Endothelial cell of umbilical vein (primary cell): ENCODE measurements at regions not wholly inside any gene's neighbourhood (a gene's known extent, or its start where the extent isn't known, plus 50 kb on each side); places are given as distances from the start of the nearest gene placed in this dataset.
"Not testable (repeated sequence)": the region's sequence is repeated elsewhere in the genome, so short reads cannot be mapped to it uniquely, and the experiment has no call there.

Experiments used
- BruUV-seq: library from RNA; stranded (reverse); fragments of 400-500 nt; replicated peaks from 2 replicates; lab custom pipeline; 2021; lab: Mats Ljungman, UMichigan
- CTCF ChIA-PET: fragments of 300-600, 350-600 bp; sonication (Branson Sonifier 250); formaldehyde crosslinking; loops from one replicate; lab custom pipeline; 2021; ENCODE audit warnings: antibody characterized with exemption, inconsistent platforms; lab: Charles Lee
- POLR2A ChIA-PET: fragments of 300-600, 350-600 bp; sonication (Branson Sonifier 250); formaldehyde crosslinking; loops from one replicate; lab custom pipeline; 2021; ENCODE audit warnings: antibody characterized with exemption, inconsistent platforms; lab: Charles Lee
- DNase-seq: peaks from one replicate; pipeline ENCODE4 v3.0.0-alpha.2; 2011; ENCODE audit warnings: low read depth, low spot score
- FAIRE-seq: peaks from 2 replicates; lab custom pipeline; 2011; peaks lifted over from hg19 to GRCh38; lab: Jason Lieb, UNC
- H2AFZ ChIP-seq: 2 replicates; pipeline ENCODE4 v1.6.0; 2012; ENCODE audit warnings: low read depth, low read length, control low read depth, inconsistent platforms
- H3K27ac ChIP-seq: 2 replicates; pipeline ENCODE4 v1.5.1; 2011; ENCODE audit warnings: low read depth, mild to moderate bottlenecking, control low read depth, low read length, moderate library complexity; ENCODE audit not compliant: insufficient read depth
- H3K27me3 ChIP-seq, 2 experiments: 2 replicates each; pipeline versions ENCODE4 v1.6.0 to v1.6.1; 2011; ENCODE audit warnings: low read length in 2 of 2, mixed read lengths in 1 of 2; ENCODE audit not compliant: control insufficient read depth in 2 of 2, insufficient read depth in 2 of 2
- H3K36me3 ChIP-seq, 2 experiments: 2 replicates in 1 of 2; 3 replicates in 1 of 2; pipeline ENCODE4 v1.5.1; 2011; ENCODE audit warnings: low read length in 2 of 2, mild to moderate bottlenecking in 1 of 2, moderate library complexity in 1 of 2; ENCODE audit not compliant: control insufficient read depth in 2 of 2, insufficient read depth in 2 of 2; ENCODE audit errors: extremely low read depth in 1 of 2
- H3K4me1 ChIP-seq: 3 replicates; pipeline ENCODE4 v1.5.1; 2011; ENCODE audit warnings: mild to moderate bottlenecking, low read length; ENCODE audit not compliant: control insufficient read depth, insufficient read depth; ENCODE audit errors: extremely low read depth
- H3K4me2 ChIP-seq: 2 replicates; pipeline ENCODE4 v1.6.1; 2011; ENCODE audit warnings: low read length, control low read depth, mixed read lengths; ENCODE audit not compliant: insufficient read depth
- H3K4me3 ChIP-seq, 3 experiments: fragments of 200-600 bp in 1 of 3; sonication (generic), shearing (Covaris generic) in 1 of 3; replicated peaks in 1 of 3; 2 replicates each; pipeline ENCODE4 v1.5.1; 2011 to 2016; ENCODE audit warnings: control low read depth in 3 of 3, low read length in 3 of 3, mild to moderate bottlenecking in 2 of 3, inconsistent platforms in 1 of 3, low read depth in 1 of 3, moderate library complexity in 1 of 3; ENCODE audit not compliant: insufficient read depth in 1 of 3
- H3K79me2 ChIP-seq: 2 replicates; pipeline ENCODE4 v1.6.0; 2012; ENCODE audit warnings: low read length, inconsistent platforms; ENCODE audit not compliant: control insufficient read depth, insufficient read depth
- H3K9ac ChIP-seq: replicated peaks from 2 replicates; pipeline ENCODE3; 2011; ENCODE audit warnings: low read length, control low read depth; ENCODE audit not compliant: insufficient read depth; ENCODE audit errors: extremely low read depth
- H3K9me1 ChIP-seq: replicated peaks from 3 replicates; pipeline ENCODE4 v1.6.0; 2011; ENCODE audit warnings: mild to moderate bottlenecking, low read length; ENCODE audit not compliant: control insufficient read depth, insufficient read depth; ENCODE audit errors: extremely low read depth
- H3K9me3 ChIP-seq: replicated peaks from 2 replicates; pipeline ENCODE4 v1.5.1; 2012; ENCODE audit warnings: low read length, inconsistent platforms; ENCODE audit not compliant: control insufficient read depth, insufficient read depth
- H4K20me1 ChIP-seq: replicated peaks from 2 replicates; pipeline ENCODE3; 2011; ENCODE audit warnings: mild to moderate bottlenecking, low read length; ENCODE audit not compliant: control insufficient read depth, insufficient read depth; ENCODE audit errors: extremely low read depth
- dilution Hi-C: fragments of 300-500 bp; cut with MboI; formaldehyde crosslinking; loops from one replicate; pipeline ENCODE4 v1.15.0; 2019; ENCODE audit warnings: low sequenced_read_pairs; ENCODE audit not compliant: extremely low pct_ligation_motif_present
- intact Hi-C: fragments of 100-400 bp; cut with micrococcal nuclease; formaldehyde crosslinking; loops from one replicate; pipeline ENCODE4 v1.10.0; 2022

DNA sequence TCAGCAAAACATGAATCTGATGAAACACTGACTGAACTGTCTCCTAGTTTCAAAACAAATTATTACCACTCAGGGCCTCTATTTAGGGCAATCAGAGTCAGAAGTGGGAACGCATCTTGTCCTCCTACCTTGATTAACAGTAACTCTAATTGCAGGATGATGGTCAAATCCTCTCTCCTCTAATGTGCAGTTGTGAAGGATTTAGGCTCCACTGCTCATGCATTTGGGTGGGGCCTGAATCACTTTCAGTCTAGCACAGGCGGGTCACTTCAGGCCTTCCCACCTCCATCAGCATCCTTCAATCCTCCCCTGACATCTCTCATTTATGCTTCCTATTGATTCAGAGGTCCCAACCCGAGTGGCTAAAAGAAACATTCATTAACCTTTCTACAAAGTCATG, 67.5 kb upstream of the AGAP9 start:
- DNase-seq, H3K9me1 ChIP-seq, BruUV-seq, H3K9ac ChIP-seq, FAIRE-seq, H3K27me3 ChIP-seq, H3K36me3 ChIP-seq, POLR2A ChIA-PET, H4K20me1 ChIP-seq, H3K4me2 ChIP-seq, H3K4me1 ChIP-seq, intact Hi-C loops, H3K79me2 ChIP-seq, H2AFZ ChIP-seq, H3K9me3 ChIP-seq, H3K27ac ChIP-seq, dilution Hi-C loops, CTCF ChIA-PET, H3K4me3 ChIP-seq: not testable (repeated sequence)

- BruUV-seq, H3K9me3 ChIP-seq, DNase-seq, POLR2A ChIA-PET, H3K4me3 ChIP-seq, H3K4me1 ChIP-seq, H3K9me1 ChIP-seq, H3K27me3 ChIP-seq, FAIRE-seq, intact Hi-C loops, H3K79me2 ChIP-seq, dilution Hi-C loops, H3K4me2 ChIP-seq, H3K27ac ChIP-seq, H3K36me3 ChIP-seq, H4K20me1 ChIP-seq, H3K9ac ChIP-seq, H2AFZ ChIP-seq, CTCF ChIA-PET: not testable (repeated sequence)
Measured at GRCh38 chr10:47590534-47590933, 67.1 kb upstream of the AGAP9 start.

DNA sequence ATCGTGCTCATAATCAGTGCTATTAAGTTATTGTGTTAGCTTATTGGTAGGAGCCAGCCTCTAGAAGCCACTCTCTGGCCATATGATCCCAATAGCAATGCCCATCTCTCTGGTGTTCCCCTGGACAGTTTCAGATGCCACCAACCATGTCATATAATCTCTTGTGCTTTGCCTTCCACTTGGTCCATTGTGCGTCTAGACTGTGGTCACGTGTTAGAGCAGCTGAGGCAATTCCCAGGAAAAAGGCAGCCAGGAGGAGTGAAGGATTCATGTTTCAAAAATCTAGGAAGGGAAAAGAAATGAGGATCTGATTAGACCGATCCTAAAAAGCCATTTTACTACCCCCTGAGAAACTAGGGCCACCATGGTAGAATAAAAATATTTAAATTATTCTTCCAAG, 58.6 kb upstream of the AGAP9 start:
- H3K4me1 ChIP-seq, BruUV-seq, dilution Hi-C loops, CTCF ChIA-PET, H3K4me3 ChIP-seq, H3K27me3 ChIP-seq, POLR2A ChIA-PET, H3K9me1 ChIP-seq, FAIRE-seq, intact Hi-C loops, H3K9ac ChIP-seq, H4K20me1 ChIP-seq, H2AFZ ChIP-seq, DNase-seq, H3K9me3 ChIP-seq, H3K27ac ChIP-seq, H3K36me3 ChIP-seq, H3K79me2 ChIP-seq, H3K4me2 ChIP-seq: not testable (repeated sequence)

DNA sequence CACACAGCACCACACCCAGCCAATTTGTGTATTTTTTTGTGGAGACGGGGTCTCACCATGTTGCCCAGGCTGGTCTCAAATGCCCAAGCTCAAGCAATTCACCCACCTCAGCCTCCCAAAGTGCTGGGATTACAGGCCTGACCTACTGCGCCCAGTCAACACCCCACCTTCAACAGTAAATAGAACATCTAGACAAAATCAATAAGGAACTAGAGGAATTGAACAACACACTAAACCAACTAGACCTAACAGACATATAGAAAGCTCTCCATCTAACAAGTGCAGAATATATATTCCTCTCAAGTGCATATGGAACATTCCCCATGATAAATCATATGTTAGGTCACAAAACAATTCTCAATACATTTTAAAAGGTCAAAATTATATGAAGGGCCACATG, 56.6 kb upstream of the AGAP9 start:
- FAIRE-seq, H3K9me1 ChIP-seq, H2AFZ ChIP-seq, H4K20me1 ChIP-seq, intact Hi-C loops, H3K9ac ChIP-seq, H3K4me2 ChIP-seq, H3K27ac ChIP-seq, H3K79me2 ChIP-seq, dilution Hi-C loops, H3K4me1 ChIP-seq, H3K9me3 ChIP-seq, H3K27me3 ChIP-seq, BruUV-seq, DNase-seq, POLR2A ChIA-PET, H3K4me3 ChIP-seq, CTCF ChIA-PET, H3K36me3 ChIP-seq: not testable (repeated sequence)
